NB4 (cell line): ENCODE measurements at regions not wholly inside any gene's neighbourhood (a gene's known extent, or its start where the extent isn't known, plus 50 kb on each side); places are given as distances from the start of the nearest gene placed in this dataset.

Source experiments
- MYC ChIP-seq: IDR thresholded peaks from 2 replicates; pipeline ENCODE4 v1.6.1; 2011; ENCODE audit warnings: low read depth, low read length
- POLR2A ChIP-seq: IDR thresholded peaks from 2 replicates; pipeline ENCODE4 v1.6.1; 2011; ENCODE audit warnings: mild to moderate bottlenecking; ENCODE audit not compliant: insufficient read length; ENCODE audit errors: extremely low read depth
- TF ChIP-seq, protein P1 (sequence below): IDR thresholded peaks from one replicate; pipeline ENCODE4 v1.5.1; 2012; ENCODE audit warnings: low read depth, low read length
- TF ChIP-seq, protein P2 (sequence below): IDR thresholded peaks from 2 replicates; pipeline ENCODE4 v1.6.1; 2011; ENCODE audit warnings: low read depth, low read length

DNA sequence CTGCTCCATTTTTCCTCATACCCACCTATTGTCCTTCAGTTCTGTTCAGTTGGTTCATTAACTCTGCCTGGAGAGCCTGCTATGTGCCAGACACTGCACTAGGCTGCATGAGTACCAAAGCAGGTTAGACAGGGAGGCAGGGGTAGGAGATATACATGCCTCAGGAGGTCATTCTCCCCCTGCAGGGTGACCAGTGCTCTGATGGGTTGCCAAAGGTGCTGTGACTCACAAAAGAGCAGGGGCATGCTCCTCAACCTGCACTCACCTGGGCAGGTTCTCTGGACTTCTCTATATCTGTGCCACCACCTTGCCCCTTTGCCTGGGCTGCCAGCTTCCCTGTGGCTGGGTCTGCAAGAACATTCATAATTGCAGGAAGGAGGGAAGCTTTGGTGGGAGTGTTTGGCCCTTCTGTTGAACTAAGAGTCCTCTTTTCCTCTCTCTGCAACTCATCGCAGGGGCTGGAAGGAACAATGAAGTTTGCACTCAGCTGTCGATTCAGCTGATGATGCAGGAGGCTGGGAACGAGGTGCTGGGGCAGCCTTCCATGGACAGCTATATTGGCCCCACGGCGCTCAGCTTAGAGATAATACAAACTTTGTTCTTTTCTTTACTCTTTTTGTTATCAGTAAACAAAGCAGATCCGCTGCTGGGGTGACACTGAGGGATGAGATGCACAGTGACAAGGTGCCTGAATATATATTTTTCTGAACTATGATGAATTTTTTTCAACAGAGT, 356.4 kb upstream of the PLXNA2 start:
- TF ChIP-seq, protein P1, sequence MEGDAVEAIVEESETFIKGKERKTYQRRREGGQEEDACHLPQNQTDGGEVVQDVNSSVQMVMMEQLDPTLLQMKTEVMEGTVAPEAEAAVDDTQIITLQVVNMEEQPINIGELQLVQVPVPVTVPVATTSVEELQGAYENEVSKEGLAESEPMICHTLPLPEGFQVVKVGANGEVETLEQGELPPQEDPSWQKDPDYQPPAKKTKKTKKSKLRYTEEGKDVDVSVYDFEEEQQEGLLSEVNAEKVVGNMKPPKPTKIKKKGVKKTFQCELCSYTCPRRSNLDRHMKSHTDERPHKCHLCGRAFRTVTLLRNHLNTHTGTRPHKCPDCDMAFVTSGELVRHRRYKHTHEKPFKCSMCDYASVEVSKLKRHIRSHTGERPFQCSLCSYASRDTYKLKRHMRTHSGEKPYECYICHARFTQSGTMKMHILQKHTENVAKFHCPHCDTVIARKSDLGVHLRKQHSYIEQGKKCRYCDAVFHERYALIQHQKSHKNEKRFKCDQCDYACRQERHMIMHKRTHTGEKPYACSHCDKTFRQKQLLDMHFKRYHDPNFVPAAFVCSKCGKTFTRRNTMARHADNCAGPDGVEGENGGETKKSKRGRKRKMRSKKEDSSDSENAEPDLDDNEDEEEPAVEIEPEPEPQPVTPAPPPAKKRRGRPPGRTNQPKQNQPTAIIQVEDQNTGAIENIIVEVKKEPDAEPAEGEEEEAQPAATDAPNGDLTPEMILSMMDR, result no peak
- TF ChIP-seq, protein P2, sequence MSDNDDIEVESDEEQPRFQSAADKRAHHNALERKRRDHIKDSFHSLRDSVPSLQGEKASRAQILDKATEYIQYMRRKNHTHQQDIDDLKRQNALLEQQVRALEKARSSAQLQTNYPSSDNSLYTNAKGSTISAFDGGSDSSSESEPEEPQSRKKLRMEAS, result no peak
- TF ChIP-seq POLR2A (no peak), MYC (no peak)
